Endothelial cell of umbilical vein (primary cell): ENCODE measurements at regions not wholly inside any gene's neighbourhood (a gene's known extent, or its start where the extent isn't known, plus 50 kb on each side); places are given as distances from the start of the nearest gene placed in this dataset.

Experiments used
- EZH2 ChIP-seq: IDR thresholded peaks from 2 replicates; pipeline ENCODE4 v1.6.1; 2012; ENCODE audit warnings: borderline replicate concordance, low read depth, mild to moderate bottlenecking, moderate library complexity, low read length, inconsistent platforms; ENCODE audit not compliant: severe bottlenecking
- GATA2 ChIP-seq: IDR thresholded peaks from 2 replicates; pipeline ENCODE4 v1.7.0; 2011; ENCODE audit warnings: low read depth, mild to moderate bottlenecking, moderate library complexity, mixed read lengths, low read length; ENCODE audit not compliant: insufficient read length, insufficient read depth
- JUN ChIP-seq: IDR thresholded peaks from 2 replicates; pipeline ENCODE4 v1.6.1; 2011; ENCODE audit warnings: borderline replicate concordance, low read depth; ENCODE audit not compliant: insufficient read length, insufficient read depth
- MYC ChIP-seq: IDR thresholded peaks from one replicate; pipeline ENCODE4 v1.6.1; 2011; ENCODE audit warnings: mild to moderate bottlenecking, low read depth, low read length
- POLR2A ChIP-seq: IDR thresholded peaks from 2 replicates; pipeline ENCODE4 v1.6.1; 2012; ENCODE audit warnings: low read depth, mild to moderate bottlenecking, control low read depth, low read length
- POLR2AphosphoS5 ChIP-seq: IDR thresholded peaks from 2 replicates; pipeline ENCODE4 v1.6.1; 2012; ENCODE audit warnings: low read depth, mild to moderate bottlenecking, control low read depth, low read length, moderate library complexity; ENCODE audit not compliant: insufficient read depth
- TF ChIP-seq, protein P1 (sequence below), 2 donors: IDR thresholded peaks; 1 replicate in 1 of 2; 2 replicates in 1 of 2; pipeline ENCODE4 v1.5.1; 2011; ENCODE audit warnings: low read length in 2 of 2, mild to moderate bottlenecking in 2 of 2, moderate library complexity in 2 of 2, control low read depth in 1 of 2, inconsistent platforms in 1 of 2, low read depth in 1 of 2; ENCODE audit not compliant: insufficient read depth in 1 of 2; ENCODE audit errors: extremely low read depth in 1 of 2
- TF ChIP-seq, protein P2 (sequence below): IDR thresholded peaks from 2 replicates; pipeline ENCODE4 v1.6.1; 2011; ENCODE audit not compliant: insufficient read depth, insufficient read length

DNA sequence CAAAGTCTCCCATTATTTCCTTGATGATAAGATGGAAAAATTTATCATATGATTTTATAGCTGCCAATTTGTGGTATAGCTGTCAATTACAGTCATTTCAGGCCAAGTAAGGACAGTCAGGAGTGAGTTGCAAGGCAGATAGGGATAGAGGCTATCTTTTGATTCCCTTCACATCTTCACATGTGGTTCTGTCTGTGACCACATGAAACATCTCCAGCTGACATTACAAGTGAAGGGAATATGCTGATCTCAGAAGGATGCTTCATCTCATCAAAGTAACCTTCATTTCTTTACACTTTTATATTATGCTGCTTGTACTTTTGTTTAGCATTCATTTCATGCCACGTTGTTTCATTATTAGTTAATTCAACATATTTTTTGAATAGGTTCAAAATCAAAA is 136.9 kb upstream of the CFAP20DC start:
- TF ChIP-seq, protein P1, sequence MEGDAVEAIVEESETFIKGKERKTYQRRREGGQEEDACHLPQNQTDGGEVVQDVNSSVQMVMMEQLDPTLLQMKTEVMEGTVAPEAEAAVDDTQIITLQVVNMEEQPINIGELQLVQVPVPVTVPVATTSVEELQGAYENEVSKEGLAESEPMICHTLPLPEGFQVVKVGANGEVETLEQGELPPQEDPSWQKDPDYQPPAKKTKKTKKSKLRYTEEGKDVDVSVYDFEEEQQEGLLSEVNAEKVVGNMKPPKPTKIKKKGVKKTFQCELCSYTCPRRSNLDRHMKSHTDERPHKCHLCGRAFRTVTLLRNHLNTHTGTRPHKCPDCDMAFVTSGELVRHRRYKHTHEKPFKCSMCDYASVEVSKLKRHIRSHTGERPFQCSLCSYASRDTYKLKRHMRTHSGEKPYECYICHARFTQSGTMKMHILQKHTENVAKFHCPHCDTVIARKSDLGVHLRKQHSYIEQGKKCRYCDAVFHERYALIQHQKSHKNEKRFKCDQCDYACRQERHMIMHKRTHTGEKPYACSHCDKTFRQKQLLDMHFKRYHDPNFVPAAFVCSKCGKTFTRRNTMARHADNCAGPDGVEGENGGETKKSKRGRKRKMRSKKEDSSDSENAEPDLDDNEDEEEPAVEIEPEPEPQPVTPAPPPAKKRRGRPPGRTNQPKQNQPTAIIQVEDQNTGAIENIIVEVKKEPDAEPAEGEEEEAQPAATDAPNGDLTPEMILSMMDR (IDR thresholded peaks at IDR 0.05; ENCODE audit: extremely low read depth in 1 of 2, insufficient read depth in 1 of 2, low read depth in 1 of 2, low read length in 2 of 2) = no peak
- TF ChIP-seq, protein P2, sequence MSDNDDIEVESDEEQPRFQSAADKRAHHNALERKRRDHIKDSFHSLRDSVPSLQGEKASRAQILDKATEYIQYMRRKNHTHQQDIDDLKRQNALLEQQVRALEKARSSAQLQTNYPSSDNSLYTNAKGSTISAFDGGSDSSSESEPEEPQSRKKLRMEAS = no peak
- TF ChIP-seq POLR2AphosphoS5 (no peak), POLR2A (no peak), EZH2 (no peak), GATA2 (no peak), JUN (no peak), MYC (no peak)
